H9 (cell line): ENCODE measurements at regions not wholly inside any gene's neighbourhood (a gene's known extent, or its start where the extent isn't known, plus 50 kb on each side); places are given as distances from the start of the nearest gene placed in this dataset.

ENCODE experiments used
- DNase-seq: peaks from one replicate; pipeline ENCODE4 v3.0.0-alpha.2; 2017
- H2AFZ ChIP-seq: one replicate; pipeline ENCODE4 v1.6.1; 2013; ENCODE audit warnings: mild to moderate bottlenecking, low read length, control low read depth, moderate library complexity
- H2AK5ac ChIP-seq: 2 replicates; pipeline ENCODE4 v1.6.1; 2013; ENCODE audit warnings: low read length, control low read depth, mixed read lengths; ENCODE audit not compliant: insufficient read length
- H2BK120ac ChIP-seq: one replicate; pipeline ENCODE4 v1.6.1; 2013; ENCODE audit warnings: low read depth, mild to moderate bottlenecking, low read length, control low read depth, inconsistent platforms; ENCODE audit not compliant: poor library complexity, severe bottlenecking
- H2BK12ac ChIP-seq: 2 replicates; pipeline ENCODE4 v1.6.1; 2013; ENCODE audit warnings: low read length, control low read depth, mixed read lengths, low read depth; ENCODE audit not compliant: insufficient read length
- H2BK15ac ChIP-seq: 2 replicates; pipeline ENCODE4 v1.6.1; 2013; ENCODE audit warnings: low read depth, low read length, control low read depth
- H2BK20ac ChIP-seq: one replicate; pipeline ENCODE4 v1.6.1; 2013; ENCODE audit warnings: low read depth, mild to moderate bottlenecking, low read length, control low read depth, inconsistent platforms; ENCODE audit not compliant: poor library complexity, severe bottlenecking
- H2BK5ac ChIP-seq: 2 replicates; pipeline ENCODE4 v1.6.1; 2013; ENCODE audit warnings: low read length, control low read depth, mixed read lengths; ENCODE audit not compliant: insufficient read length
- H3K14ac ChIP-seq: 2 replicates; pipeline ENCODE4 v1.6.1; 2013; ENCODE audit warnings: low read length, control low read depth; ENCODE audit not compliant: insufficient read depth
- H3K18ac ChIP-seq: 2 replicates; pipeline ENCODE4 v1.6.1; 2013; ENCODE audit warnings: low read depth, mild to moderate bottlenecking, mixed read lengths, low read length, control low read depth; ENCODE audit not compliant: insufficient read length
- H3K23ac ChIP-seq: 2 replicates; pipeline ENCODE4 v1.6.1; 2013; ENCODE audit warnings: low read length, control low read depth, mixed read lengths, low read depth; ENCODE audit not compliant: insufficient read length
- H3K23me2 ChIP-seq: 2 replicates; pipeline ENCODE4 v1.6.1; 2013; ENCODE audit warnings: low read depth, mild to moderate bottlenecking, mixed read lengths, low read length, control low read depth; ENCODE audit not compliant: insufficient read length, poor library complexity, severe bottlenecking
- H3K27ac ChIP-seq: 2 replicates; pipeline ENCODE4 v1.5.1; 2013; ENCODE audit warnings: low read length, control low read depth, mixed read lengths, low read depth; ENCODE audit not compliant: insufficient read length
- H3K27me3 ChIP-seq: 2 replicates; pipeline ENCODE4 v1.6.1; 2013; ENCODE audit warnings: low read length, control low read depth, inconsistent platforms; ENCODE audit not compliant: insufficient read depth
- H3K4ac ChIP-seq: 2 replicates; pipeline ENCODE4 v1.6.1; 2013; ENCODE audit warnings: low read depth, mild to moderate bottlenecking, control low read depth, inconsistent platforms, low read length, moderate library complexity
- H3K4me1 ChIP-seq: 2 replicates; pipeline ENCODE4 v1.6.1; 2013; ENCODE audit warnings: low read length, control low read depth, inconsistent platforms; ENCODE audit not compliant: insufficient read depth
- H3K4me2 ChIP-seq: 2 replicates; pipeline ENCODE4 v1.6.1; 2013; ENCODE audit warnings: low read length, control low read depth, mixed read lengths; ENCODE audit not compliant: insufficient read length, insufficient read depth
- H3K56ac ChIP-seq: 2 replicates; pipeline ENCODE4 v1.6.1; 2013; ENCODE audit warnings: low read depth, mild to moderate bottlenecking, mixed read lengths, low read length, control low read depth; ENCODE audit not compliant: insufficient read length
- H3K79me1 ChIP-seq: 2 replicates; pipeline ENCODE4 v1.6.1; 2013; ENCODE audit warnings: low read depth, mild to moderate bottlenecking, moderate library complexity, low read length, control low read depth, inconsistent platforms; ENCODE audit not compliant: insufficient read depth, poor library complexity, severe bottlenecking
- H3K79me2 ChIP-seq: 2 replicates; pipeline ENCODE4 v1.6.1; 2013; ENCODE audit warnings: low read length, control low read depth, inconsistent platforms; ENCODE audit not compliant: insufficient read depth
- H3K9ac ChIP-seq: 2 replicates; pipeline ENCODE4 v1.6.1; 2013; ENCODE audit warnings: low read length, control low read depth, mixed read lengths; ENCODE audit not compliant: insufficient read length; ENCODE audit errors: extremely low read depth
- H3K9me3 ChIP-seq: one replicate; pipeline ENCODE4 v1.6.1; 2013; ENCODE audit warnings: low read depth, low read length, inconsistent platforms; ENCODE audit not compliant: control insufficient read depth
- H3T11ph ChIP-seq: one replicate; pipeline ENCODE4 v1.6.1; 2013; ENCODE audit warnings: mild to moderate bottlenecking, low read length, control low read depth, inconsistent platforms
- H4K20me1 ChIP-seq: one replicate; pipeline ENCODE4 v1.6.1; 2013; ENCODE audit not compliant: control insufficient read depth, insufficient read length, insufficient read depth
- H4K5ac ChIP-seq: 2 replicates; pipeline ENCODE4 v1.6.1; 2013; ENCODE audit warnings: low read depth, mild to moderate bottlenecking, mixed read lengths, low read length, control low read depth; ENCODE audit not compliant: insufficient read length
- H4K8ac ChIP-seq: replicated peaks from 2 replicates; pipeline ENCODE4 v1.6.1; 2013; ENCODE audit warnings: low read length, control low read depth, mixed read lengths, low read depth; ENCODE audit not compliant: insufficient read length
- H4K91ac ChIP-seq: 2 replicates; pipeline ENCODE4 v1.6.1; 2013; ENCODE audit warnings: low read depth, mild to moderate bottlenecking, moderate library complexity, mixed read lengths, low read length, control low read depth; ENCODE audit not compliant: insufficient read length
- H3K27ac Mint-ChIP-seq, 3 experiments: 2 replicates in 2 of 3; 3 replicates in 1 of 3; pipeline ENCODE4 v1.8.0; 2020 to 2021; ENCODE audit warnings: mixed read lengths in 3 of 3, mild to moderate bottlenecking in 1 of 3, moderate library complexity in 1 of 3
- H3K27me3 Mint-ChIP-seq: 2 replicates; pipeline ENCODE4 v1.8.0; 2021; ENCODE audit warnings: low read depth, mild to moderate bottlenecking, moderate library complexity, mixed read lengths
- H3K36me3 Mint-ChIP-seq, 3 experiments: 2 replicates in 2 of 3; 3 replicates in 1 of 3; pipeline ENCODE4 v1.8.0; 2020 to 2021; ENCODE audit warnings: low read depth in 3 of 3, mixed read lengths in 3 of 3; ENCODE audit not compliant: insufficient read depth in 1 of 3
- H3K4me1 Mint-ChIP-seq, 2 experiments: 2 replicates each; pipeline ENCODE4 v1.8.0; 2020; ENCODE audit warnings: mixed read lengths in 2 of 2
- H3K4me3 Mint-ChIP-seq, 2 experiments: 2 replicates in 1 of 2; 3 replicates in 1 of 2; pipeline ENCODE4 v1.8.0; 2020 to 2021; ENCODE audit warnings: mild to moderate bottlenecking in 2 of 2, mixed read lengths in 2 of 2, moderate library complexity in 1 of 2
- H3K9me3 Mint-ChIP-seq, 2 experiments: 2 replicates in 1 of 2; 3 replicates in 1 of 2; pipeline ENCODE4 v1.8.0; 2020; ENCODE audit warnings: mild to moderate bottlenecking in 2 of 2, mixed read lengths in 2 of 2, moderate library complexity in 1 of 2
- WGBS: extraction: QIAGEN DNeasy Blood & Tissue Kit; methylation state at CpG from one replicate; pipeline ENCODE4 v1.1.7; 2013; ENCODE audit warnings: missing lambda C conversion rate, low lambda C conversion rate, mixed read lengths; ENCODE audit not compliant: insufficient read length; ENCODE audit errors: extremely low coverage; 5-methylcytosine and 5-hydroxymethylcytosine counted together
- TF ChIP-seq, protein P1 (sequence below): fragments of 200-600 bp; sonication (generic); conservative IDR thresholded peaks from 3 replicates; pipeline ENCODE4 v1.8.0; 2021; ENCODE audit warnings: antibody characterized with exemption, mild to moderate bottlenecking

DNA sequence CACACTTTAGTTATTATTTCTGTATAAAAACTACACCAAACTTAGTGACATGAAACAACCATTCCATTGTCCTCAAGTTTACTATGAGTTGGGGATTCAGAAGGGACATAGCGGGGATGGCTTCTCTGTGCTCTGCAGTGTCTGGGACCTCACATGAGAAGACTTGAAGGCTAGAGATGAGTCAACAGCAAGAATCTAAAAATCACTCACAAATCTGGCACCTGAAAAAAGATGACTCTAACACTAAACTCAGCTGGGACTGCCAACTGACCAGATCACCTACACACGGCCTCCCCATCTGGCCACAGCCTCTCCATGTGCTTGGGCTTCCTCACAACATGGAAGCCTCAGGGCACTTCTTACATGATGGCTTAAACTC is 63.0 kb upstream of the EYA2 start:
- Mint-ChIP-seq H3K27me3 (no peaks in the 10 kb centered on the region), H3K4me1 (peaks cover 2 to 3% of the 10 kb centered on the region in 2 experiments), H3K36me3 (no peaks in the 10 kb centered on the region), H3K27ac (no peak overlapping the region), H3K4me3 (no peak overlapping the region), H3K9me3 (no peaks in the 10 kb centered on the region)
- Histone ChIP-seq H3K9ac (no peak overlapping the region), H2BK12ac (no peak overlapping the region), H2BK15ac (no peak overlapping the region), H3K18ac (no peak overlapping the region), H2AFZ (no peak overlapping the region), H4K8ac (no peak overlapping the region), H3K4ac (no peak overlapping the region), H3K9me3 (no peaks in the 10 kb centered on the region), H3K56ac (no peak overlapping the region), H2BK5ac (no peak overlapping the region), H3K79me2 (no peaks in the 10 kb centered on the region), H3K79me1 (no peaks in the 10 kb centered on the region), H2AK5ac (no peak overlapping the region), H3K27me3 (no peaks in the 10 kb centered on the region), H3K4me1 (no peaks in the 10 kb centered on the region), H4K20me1 (no peaks in the 10 kb centered on the region), H4K91ac (no peak overlapping the region), H3K4me2 (no peak overlapping the region), H2BK20ac (no peak overlapping the region), H4K5ac (no peak overlapping the region), H3K14ac (no peak overlapping the region), H3T11ph (no peak overlapping the region), H3K23me2 (no peaks in the 10 kb centered on the region), H3K23ac (no peak overlapping the region), H2BK120ac (no peak overlapping the region), H3K27ac (no peak overlapping the region)
- no peak for DNase-seq
- TF ChIP-seq, protein P1, sequence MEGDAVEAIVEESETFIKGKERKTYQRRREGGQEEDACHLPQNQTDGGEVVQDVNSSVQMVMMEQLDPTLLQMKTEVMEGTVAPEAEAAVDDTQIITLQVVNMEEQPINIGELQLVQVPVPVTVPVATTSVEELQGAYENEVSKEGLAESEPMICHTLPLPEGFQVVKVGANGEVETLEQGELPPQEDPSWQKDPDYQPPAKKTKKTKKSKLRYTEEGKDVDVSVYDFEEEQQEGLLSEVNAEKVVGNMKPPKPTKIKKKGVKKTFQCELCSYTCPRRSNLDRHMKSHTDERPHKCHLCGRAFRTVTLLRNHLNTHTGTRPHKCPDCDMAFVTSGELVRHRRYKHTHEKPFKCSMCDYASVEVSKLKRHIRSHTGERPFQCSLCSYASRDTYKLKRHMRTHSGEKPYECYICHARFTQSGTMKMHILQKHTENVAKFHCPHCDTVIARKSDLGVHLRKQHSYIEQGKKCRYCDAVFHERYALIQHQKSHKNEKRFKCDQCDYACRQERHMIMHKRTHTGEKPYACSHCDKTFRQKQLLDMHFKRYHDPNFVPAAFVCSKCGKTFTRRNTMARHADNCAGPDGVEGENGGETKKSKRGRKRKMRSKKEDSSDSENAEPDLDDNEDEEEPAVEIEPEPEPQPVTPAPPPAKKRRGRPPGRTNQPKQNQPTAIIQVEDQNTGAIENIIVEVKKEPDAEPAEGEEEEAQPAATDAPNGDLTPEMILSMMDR, result no peak
- WGBS, result no CpG with 5 or more reads among the region's 2 CpGs
